H9 (cell line): ENCODE measurements at regions not wholly inside any gene's neighbourhood (a gene's known extent, or its start where the extent isn't known, plus 50 kb on each side); places are given as distances from the start of the nearest gene placed in this dataset.

Experiments used
- DNase-seq: peaks from one replicate; pipeline ENCODE4 v3.0.0-alpha.2; 2017
- H2AFZ ChIP-seq: one replicate; pipeline ENCODE4 v1.6.1; 2013; ENCODE audit warnings: mild to moderate bottlenecking, low read length, control low read depth, moderate library complexity
- H2AK5ac ChIP-seq: 2 replicates; pipeline ENCODE4 v1.6.1; 2013; ENCODE audit warnings: low read length, control low read depth, mixed read lengths; ENCODE audit not compliant: insufficient read length
- H2BK120ac ChIP-seq: one replicate; pipeline ENCODE4 v1.6.1; 2013; ENCODE audit warnings: low read depth, mild to moderate bottlenecking, low read length, control low read depth, inconsistent platforms; ENCODE audit not compliant: poor library complexity, severe bottlenecking
- H2BK12ac ChIP-seq: 2 replicates; pipeline ENCODE4 v1.6.1; 2013; ENCODE audit warnings: low read length, control low read depth, mixed read lengths, low read depth; ENCODE audit not compliant: insufficient read length
- H2BK15ac ChIP-seq: 2 replicates; pipeline ENCODE4 v1.6.1; 2013; ENCODE audit warnings: low read depth, low read length, control low read depth
- H2BK20ac ChIP-seq: one replicate; pipeline ENCODE4 v1.6.1; 2013; ENCODE audit warnings: low read depth, mild to moderate bottlenecking, low read length, control low read depth, inconsistent platforms; ENCODE audit not compliant: poor library complexity, severe bottlenecking
- H2BK5ac ChIP-seq: 2 replicates; pipeline ENCODE4 v1.6.1; 2013; ENCODE audit warnings: low read length, control low read depth, mixed read lengths; ENCODE audit not compliant: insufficient read length
- H3K14ac ChIP-seq: 2 replicates; pipeline ENCODE4 v1.6.1; 2013; ENCODE audit warnings: low read length, control low read depth; ENCODE audit not compliant: insufficient read depth
- H3K18ac ChIP-seq: 2 replicates; pipeline ENCODE4 v1.6.1; 2013; ENCODE audit warnings: low read depth, mild to moderate bottlenecking, mixed read lengths, low read length, control low read depth; ENCODE audit not compliant: insufficient read length
- H3K23ac ChIP-seq: 2 replicates; pipeline ENCODE4 v1.6.1; 2013; ENCODE audit warnings: low read length, control low read depth, mixed read lengths, low read depth; ENCODE audit not compliant: insufficient read length
- H3K23me2 ChIP-seq: 2 replicates; pipeline ENCODE4 v1.6.1; 2013; ENCODE audit warnings: low read depth, mild to moderate bottlenecking, mixed read lengths, low read length, control low read depth; ENCODE audit not compliant: insufficient read length, poor library complexity, severe bottlenecking
- H3K27ac ChIP-seq: 2 replicates; pipeline ENCODE4 v1.5.1; 2013; ENCODE audit warnings: low read length, control low read depth, mixed read lengths, low read depth; ENCODE audit not compliant: insufficient read length
- H3K27me3 ChIP-seq: 2 replicates; pipeline ENCODE4 v1.6.1; 2013; ENCODE audit warnings: low read length, control low read depth, inconsistent platforms; ENCODE audit not compliant: insufficient read depth
- H3K4ac ChIP-seq: 2 replicates; pipeline ENCODE4 v1.6.1; 2013; ENCODE audit warnings: low read depth, mild to moderate bottlenecking, control low read depth, inconsistent platforms, low read length, moderate library complexity
- H3K4me1 ChIP-seq: 2 replicates; pipeline ENCODE4 v1.6.1; 2013; ENCODE audit warnings: low read length, control low read depth, inconsistent platforms; ENCODE audit not compliant: insufficient read depth
- H3K4me2 ChIP-seq: 2 replicates; pipeline ENCODE4 v1.6.1; 2013; ENCODE audit warnings: low read length, control low read depth, mixed read lengths; ENCODE audit not compliant: insufficient read length, insufficient read depth
- H3K56ac ChIP-seq: 2 replicates; pipeline ENCODE4 v1.6.1; 2013; ENCODE audit warnings: low read depth, mild to moderate bottlenecking, mixed read lengths, low read length, control low read depth; ENCODE audit not compliant: insufficient read length
- H3K79me1 ChIP-seq: 2 replicates; pipeline ENCODE4 v1.6.1; 2013; ENCODE audit warnings: low read depth, mild to moderate bottlenecking, moderate library complexity, low read length, control low read depth, inconsistent platforms; ENCODE audit not compliant: insufficient read depth, poor library complexity, severe bottlenecking
- H3K79me2 ChIP-seq: 2 replicates; pipeline ENCODE4 v1.6.1; 2013; ENCODE audit warnings: low read length, control low read depth, inconsistent platforms; ENCODE audit not compliant: insufficient read depth
- H3K9ac ChIP-seq: 2 replicates; pipeline ENCODE4 v1.6.1; 2013; ENCODE audit warnings: low read length, control low read depth, mixed read lengths; ENCODE audit not compliant: insufficient read length; ENCODE audit errors: extremely low read depth
- H3K9me3 ChIP-seq: one replicate; pipeline ENCODE4 v1.6.1; 2013; ENCODE audit warnings: low read depth, low read length, inconsistent platforms; ENCODE audit not compliant: control insufficient read depth
- H3T11ph ChIP-seq: one replicate; pipeline ENCODE4 v1.6.1; 2013; ENCODE audit warnings: mild to moderate bottlenecking, low read length, control low read depth, inconsistent platforms
- H4K20me1 ChIP-seq: one replicate; pipeline ENCODE4 v1.6.1; 2013; ENCODE audit not compliant: control insufficient read depth, insufficient read length, insufficient read depth
- H4K5ac ChIP-seq: 2 replicates; pipeline ENCODE4 v1.6.1; 2013; ENCODE audit warnings: low read depth, mild to moderate bottlenecking, mixed read lengths, low read length, control low read depth; ENCODE audit not compliant: insufficient read length
- H4K8ac ChIP-seq: replicated peaks from 2 replicates; pipeline ENCODE4 v1.6.1; 2013; ENCODE audit warnings: low read length, control low read depth, mixed read lengths, low read depth; ENCODE audit not compliant: insufficient read length
- H4K91ac ChIP-seq: 2 replicates; pipeline ENCODE4 v1.6.1; 2013; ENCODE audit warnings: low read depth, mild to moderate bottlenecking, moderate library complexity, mixed read lengths, low read length, control low read depth; ENCODE audit not compliant: insufficient read length
- H3K27ac Mint-ChIP-seq, 3 experiments: 2 replicates in 2 of 3; 3 replicates in 1 of 3; pipeline ENCODE4 v1.8.0; 2020 to 2021; ENCODE audit warnings: mixed read lengths in 3 of 3, mild to moderate bottlenecking in 1 of 3, moderate library complexity in 1 of 3
- H3K27me3 Mint-ChIP-seq: 2 replicates; pipeline ENCODE4 v1.8.0; 2021; ENCODE audit warnings: low read depth, mild to moderate bottlenecking, moderate library complexity, mixed read lengths
- H3K36me3 Mint-ChIP-seq, 3 experiments: 2 replicates in 2 of 3; 3 replicates in 1 of 3; pipeline ENCODE4 v1.8.0; 2020 to 2021; ENCODE audit warnings: low read depth in 3 of 3, mixed read lengths in 3 of 3; ENCODE audit not compliant: insufficient read depth in 1 of 3
- H3K4me1 Mint-ChIP-seq, 2 experiments: 2 replicates each; pipeline ENCODE4 v1.8.0; 2020; ENCODE audit warnings: mixed read lengths in 2 of 2
- H3K4me3 Mint-ChIP-seq, 2 experiments: 2 replicates in 1 of 2; 3 replicates in 1 of 2; pipeline ENCODE4 v1.8.0; 2020 to 2021; ENCODE audit warnings: mild to moderate bottlenecking in 2 of 2, mixed read lengths in 2 of 2, moderate library complexity in 1 of 2
- H3K9me3 Mint-ChIP-seq, 2 experiments: 2 replicates in 1 of 2; 3 replicates in 1 of 2; pipeline ENCODE4 v1.8.0; 2020; ENCODE audit warnings: mild to moderate bottlenecking in 2 of 2, mixed read lengths in 2 of 2, moderate library complexity in 1 of 2
- WGBS: extraction: QIAGEN DNeasy Blood & Tissue Kit; methylation state at CpG from one replicate; pipeline ENCODE4 v1.1.7; 2013; ENCODE audit warnings: missing lambda C conversion rate, low lambda C conversion rate, mixed read lengths; ENCODE audit not compliant: insufficient read length; ENCODE audit errors: extremely low coverage; 5-methylcytosine and 5-hydroxymethylcytosine counted together
- TF ChIP-seq, protein P1 (sequence below): fragments of 200-600 bp; sonication (generic); conservative IDR thresholded peaks from 3 replicates; pipeline ENCODE4 v1.8.0; 2021; ENCODE audit warnings: antibody characterized with exemption, mild to moderate bottlenecking

DNA sequence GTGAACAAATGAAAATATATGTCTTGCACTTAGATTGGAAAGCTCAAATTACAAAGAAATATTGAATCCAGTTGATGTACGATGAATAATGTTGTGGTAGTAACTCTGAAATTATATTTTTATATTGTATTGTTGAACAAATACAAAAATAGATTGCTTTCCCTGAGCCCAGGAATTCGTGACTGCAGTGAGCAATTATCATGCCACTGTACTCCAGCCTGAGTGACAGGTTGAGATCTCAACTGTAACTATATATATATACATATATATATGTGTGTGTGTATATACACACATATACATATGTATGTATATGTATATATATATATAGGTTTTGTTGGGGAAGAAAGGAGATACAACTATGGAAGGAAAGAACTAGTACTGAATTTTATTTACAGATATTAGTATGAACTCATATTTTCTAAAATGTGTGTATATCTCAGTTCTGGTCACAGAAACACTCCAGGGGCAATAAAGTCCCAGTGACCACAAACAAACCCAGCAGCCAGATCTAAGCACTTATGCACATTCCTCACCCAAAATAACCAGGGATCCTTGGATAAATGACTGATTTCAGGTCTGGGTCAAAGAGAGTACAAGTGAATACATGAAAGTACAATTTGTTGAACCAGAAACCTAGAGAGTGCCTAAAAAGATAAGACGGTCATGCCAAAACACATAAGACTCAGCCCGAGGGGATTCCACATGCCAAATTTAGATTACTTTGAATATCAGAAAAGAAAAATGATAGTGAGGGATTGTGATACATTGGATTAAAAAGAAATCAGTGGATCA is 146.3 kb downstream of the TMX3 start:
- H3K9me3 ChIP-seq: no peaks in the 10 kb centered on the region
- TF ChIP-seq, protein P1, sequence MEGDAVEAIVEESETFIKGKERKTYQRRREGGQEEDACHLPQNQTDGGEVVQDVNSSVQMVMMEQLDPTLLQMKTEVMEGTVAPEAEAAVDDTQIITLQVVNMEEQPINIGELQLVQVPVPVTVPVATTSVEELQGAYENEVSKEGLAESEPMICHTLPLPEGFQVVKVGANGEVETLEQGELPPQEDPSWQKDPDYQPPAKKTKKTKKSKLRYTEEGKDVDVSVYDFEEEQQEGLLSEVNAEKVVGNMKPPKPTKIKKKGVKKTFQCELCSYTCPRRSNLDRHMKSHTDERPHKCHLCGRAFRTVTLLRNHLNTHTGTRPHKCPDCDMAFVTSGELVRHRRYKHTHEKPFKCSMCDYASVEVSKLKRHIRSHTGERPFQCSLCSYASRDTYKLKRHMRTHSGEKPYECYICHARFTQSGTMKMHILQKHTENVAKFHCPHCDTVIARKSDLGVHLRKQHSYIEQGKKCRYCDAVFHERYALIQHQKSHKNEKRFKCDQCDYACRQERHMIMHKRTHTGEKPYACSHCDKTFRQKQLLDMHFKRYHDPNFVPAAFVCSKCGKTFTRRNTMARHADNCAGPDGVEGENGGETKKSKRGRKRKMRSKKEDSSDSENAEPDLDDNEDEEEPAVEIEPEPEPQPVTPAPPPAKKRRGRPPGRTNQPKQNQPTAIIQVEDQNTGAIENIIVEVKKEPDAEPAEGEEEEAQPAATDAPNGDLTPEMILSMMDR: no peak
- Mint-ChIP-seq H3K36me3 (peaks cover 2 to 18% (median 3%) of the 10 kb centered on the region in 3 experiments; a peak in 5 of 7 replicates), H3K9me3 (peaks cover 8 to 14% of the 10 kb centered on the region in 2 experiments; a peak in 3 of 5 replicates), H3K27ac (no peak overlapping the region), H3K4me1 (peaks cover 21 to 22% of the 10 kb centered on the region in 2 experiments), H3K4me3 (no peak overlapping the region), H3K27me3 (no peaks in the 10 kb centered on the region)
- H3K4me1 ChIP-seq: peaks cover 3% of the 10 kb centered on the region; the same call in 1 of the 2 replicates
- H2BK20ac ChIP-seq: no peak overlapping the region
- H3K79me2 ChIP-seq: no peaks in the 10 kb centered on the region
- H3K4me2 ChIP-seq: no peak overlapping the region
- H4K91ac ChIP-seq: no peak overlapping the region
- no peak overlapping the region for H3K27ac ChIP-seq
- no peak for DNase-seq
- no peak overlapping the region for H2AK5ac ChIP-seq
- H3K4ac ChIP-seq: no peak overlapping the region
- no peak overlapping the region for H2BK15ac ChIP-seq
- no peak overlapping the region for H3K9ac ChIP-seq
- H3K14ac ChIP-seq: no peak overlapping the region
- H3T11ph ChIP-seq: no peak overlapping the region
- H3K23ac ChIP-seq: no peak overlapping the region
- H2BK120ac ChIP-seq: no peak overlapping the region
- H2AFZ ChIP-seq: no peak overlapping the region
- H3K27me3 ChIP-seq: no peaks in the 10 kb centered on the region
- H3K18ac ChIP-seq: no peak overlapping the region
- WGBS: 100% methylated on average over 1 of the region's 4 CpGs
- H3K56ac ChIP-seq: no peak overlapping the region
- no peak overlapping the region for H2BK12ac ChIP-seq
- H4K5ac ChIP-seq: no peak overlapping the region
- H4K20me1 ChIP-seq: no peaks in the 10 kb centered on the region
- H2BK5ac ChIP-seq: no peak overlapping the region
- no peaks in the 10 kb centered on the region for H3K79me1 ChIP-seq
- H3K23me2 ChIP-seq: no peaks in the 10 kb centered on the region
- H4K8ac ChIP-seq: no peak overlapping the region
